WTC11 (cell line): ENCODE measurements at regions not wholly inside any gene's neighbourhood (a gene's known extent, or its start where the extent isn't known, plus 50 kb on each side); places are given as distances from the start of the nearest gene placed in this dataset.

Source experiments
- GABPB1 ChIP-seq: sonication (generic); formaldehyde crosslinking; IDR thresholded peaks from 2 replicates; pipeline ENCODE4 v1.8.1; 2023; ENCODE audit warnings: mild to moderate bottlenecking, missing genetic modification reagents
- JUN ChIP-seq: sonication (generic); formaldehyde crosslinking; IDR thresholded peaks from 2 replicates; pipeline ENCODE4 v1.8.0; 2023; ENCODE audit warnings: mild to moderate bottlenecking, missing genetic modification reagents
- NFATC4 ChIP-seq: fragments of 250-450 bp; sonication (Bioruptor Pico); IDR thresholded peaks from 2 replicates; pipeline ENCODE4 v1.9.0; 2021; ENCODE audit warnings: mild to moderate bottlenecking
- NFE2L1 ChIP-seq: sonication (generic); formaldehyde crosslinking; IDR thresholded peaks from 2 replicates; pipeline ENCODE4 v1.8.1; 2023; ENCODE audit warnings: missing genetic modification reagents
- USF2 ChIP-seq: sonication (generic); formaldehyde crosslinking; IDR thresholded peaks from 2 replicates; pipeline ENCODE4 v1.8.1; 2023; ENCODE audit warnings: mild to moderate bottlenecking, missing genetic modification reagents, moderate library complexity
- ZNF317 ChIP-seq: sonication (generic); formaldehyde crosslinking; IDR thresholded peaks from 2 replicates; pipeline ENCODE4 v1.8.1; 2023; ENCODE audit warnings: low read depth, mild to moderate bottlenecking, moderate library complexity, missing genetic modification reagents, borderline replicate concordance
- TF ChIP-seq, protein P1 (sequence below): fragments of 200-600 bp; IDR thresholded peaks from 2 replicates; pipeline ENCODE4 v1.8.0; 2022; ENCODE audit warnings: antibody characterized with exemption

- TF ChIP-seq NFE2L1 (CRISPR knock-in tag) (no peak), GABPB1 (CRISPR knock-in tag) (no peak), ZNF317 (CRISPR knock-in tag) (no peak), JUN (CRISPR knock-in tag) (no peak), USF2 (CRISPR knock-in tag) (no peak), NFATC4 (CRISPR knock-in tag) (no peak)
- TF ChIP-seq, protein P1, sequence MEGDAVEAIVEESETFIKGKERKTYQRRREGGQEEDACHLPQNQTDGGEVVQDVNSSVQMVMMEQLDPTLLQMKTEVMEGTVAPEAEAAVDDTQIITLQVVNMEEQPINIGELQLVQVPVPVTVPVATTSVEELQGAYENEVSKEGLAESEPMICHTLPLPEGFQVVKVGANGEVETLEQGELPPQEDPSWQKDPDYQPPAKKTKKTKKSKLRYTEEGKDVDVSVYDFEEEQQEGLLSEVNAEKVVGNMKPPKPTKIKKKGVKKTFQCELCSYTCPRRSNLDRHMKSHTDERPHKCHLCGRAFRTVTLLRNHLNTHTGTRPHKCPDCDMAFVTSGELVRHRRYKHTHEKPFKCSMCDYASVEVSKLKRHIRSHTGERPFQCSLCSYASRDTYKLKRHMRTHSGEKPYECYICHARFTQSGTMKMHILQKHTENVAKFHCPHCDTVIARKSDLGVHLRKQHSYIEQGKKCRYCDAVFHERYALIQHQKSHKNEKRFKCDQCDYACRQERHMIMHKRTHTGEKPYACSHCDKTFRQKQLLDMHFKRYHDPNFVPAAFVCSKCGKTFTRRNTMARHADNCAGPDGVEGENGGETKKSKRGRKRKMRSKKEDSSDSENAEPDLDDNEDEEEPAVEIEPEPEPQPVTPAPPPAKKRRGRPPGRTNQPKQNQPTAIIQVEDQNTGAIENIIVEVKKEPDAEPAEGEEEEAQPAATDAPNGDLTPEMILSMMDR = no peak
Observed at GRCh38 chr20:51894201-51894600, 91.9 kb upstream of the SALL4 start.
